OCI-LY3 (cell line): ENCODE measurements at regions not wholly inside any gene's neighbourhood (a gene's known extent, or its start where the extent isn't known, plus 50 kb on each side); places are given as distances from the start of the nearest gene placed in this dataset.
"Not testable (repeated sequence)": the region's sequence is repeated elsewhere in the genome, so short reads cannot be mapped to it uniquely, and the experiment has no call there.

Experiments used
- H2AFZ ChIP-seq: fragments of 200-600, 300-600 bp; shearing (Covaris generic); 2 replicates; pipeline ENCODE4 v1.6.0; 2014; ENCODE audit warnings: antibody characterized with exemption, low read depth, low read length
- H3K27ac ChIP-seq: fragments of 200-600, 300-600 bp; sonication (generic); 2 replicates; pipeline ENCODE4 v1.5.1; 2014; ENCODE audit warnings: mild to moderate bottlenecking, low read length, moderate library complexity, mixed read lengths
- H3K27me3 ChIP-seq: fragments of 200-600, 300-600 bp; sonication (generic); 2 replicates; pipeline ENCODE4 v1.6.1; 2014; ENCODE audit warnings: low read depth, low read length, mixed read lengths
- H3K36me3 ChIP-seq: fragments of 200-600, 300-600 bp; sonication (generic); replicated peaks from 2 replicates; pipeline ENCODE3; 2014; ENCODE audit warnings: low read depth, low read length, mixed read lengths
- H3K4me1 ChIP-seq: fragments of 300-600, 200-600 bp; sonication (generic); 2 replicates; pipeline ENCODE4 v1.6.1; 2014; ENCODE audit warnings: low read length, mixed read lengths
- H3K4me2 ChIP-seq: fragments of 200-600, 300-600 bp; sonication (generic); 2 replicates; pipeline ENCODE4 v1.6.1; 2014; ENCODE audit warnings: low read length, mixed read lengths
- H3K4me3 ChIP-seq: fragments of 300-600, 200-600 bp; sonication (generic); 2 replicates; pipeline ENCODE4 v1.5.1; 2014; ENCODE audit warnings: antibody characterized with exemption, mild to moderate bottlenecking, low read length, moderate library complexity
- H3K79me2 ChIP-seq: fragments of 300-600, 200-600 bp; shearing (Covaris generic); 2 replicates; pipeline ENCODE4 v1.6.1; 2014; ENCODE audit warnings: mild to moderate bottlenecking, low read length, mixed read lengths
- H3K9ac ChIP-seq: fragments of 300-600, 200-600 bp; shearing (Covaris generic); 2 replicates; pipeline ENCODE4 v1.6.0; 2014; ENCODE audit warnings: mild to moderate bottlenecking, low read length, moderate library complexity
- H3K9me3 ChIP-seq: fragments of 200-600, 300-600 bp; shearing (Covaris generic); 2 replicates; pipeline ENCODE4 v1.6.1; 2014; ENCODE audit warnings: low read length, mixed read lengths; ENCODE audit not compliant: insufficient read depth
- H4K20me1 ChIP-seq: fragments of 200-600, 300-600 bp; sonication (generic); 2 replicates; pipeline ENCODE4 v1.6.1; 2016; ENCODE audit warnings: low read length, mixed read lengths; ENCODE audit not compliant: insufficient read depth
- EZH2phosphoT487 ChIP-seq: fragments of 200-600 bp; shearing (Covaris generic); IDR thresholded peaks from 2 replicates; pipeline ENCODE4 v1.6.1; 2018; ENCODE audit warnings: antibody characterized with exemption, mixed run types, low read depth
- TF ChIP-seq, protein P1 (sequence below): fragments of 200-600, 300-600 bp; sonication (generic); IDR thresholded peaks from 2 replicates; pipeline ENCODE4 v1.5.1; 2014; ENCODE audit warnings: antibody characterized with exemption, low read length, low read depth

DNA sequence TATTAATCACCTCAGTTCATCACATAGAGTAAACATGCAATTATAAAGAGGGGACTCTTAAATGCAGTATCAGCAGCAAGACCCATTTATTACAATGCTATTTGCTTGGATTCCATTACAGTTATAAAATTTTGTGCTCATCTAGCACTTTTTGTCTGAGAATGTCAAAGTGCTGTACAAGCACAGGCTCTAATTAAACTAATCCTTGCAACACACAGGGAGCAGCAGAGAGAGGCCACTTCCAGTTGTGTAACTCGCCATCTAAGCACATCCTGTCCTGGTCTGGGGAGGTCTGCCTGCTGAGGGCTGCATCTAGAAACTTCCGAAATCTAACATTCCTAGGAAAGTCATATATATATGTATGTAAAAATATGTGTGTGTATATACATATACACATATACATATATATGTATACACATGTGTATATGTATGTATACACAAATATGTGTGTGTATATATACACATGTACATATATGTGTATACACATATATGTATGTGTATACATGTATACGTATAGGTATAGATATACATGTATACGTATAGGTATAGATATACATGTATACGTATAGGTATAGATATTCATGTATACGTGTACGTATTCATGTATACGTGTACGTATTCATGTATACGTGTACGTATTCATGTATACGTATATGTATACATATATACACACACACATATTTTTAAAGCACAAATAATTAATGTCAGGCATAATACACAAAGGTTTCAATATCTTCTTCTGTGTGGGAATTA, 136.4 kb upstream of the JARID2 start:
- Histone ChIP-seq H3K9ac (no peak overlapping the region), H3K4me1 (no peaks in the 10 kb centered on the region), H3K27me3 (no peaks in the 10 kb centered on the region), H3K4me3 (no peak overlapping the region), H2AFZ (no peak overlapping the region), H3K9me3 (no peaks in the 10 kb centered on the region), H3K36me3 (no peaks in the 10 kb centered on the region), H3K4me2 (no peak overlapping the region), H3K79me2 (no peaks in the 10 kb centered on the region), H4K20me1 (no peaks in the 10 kb centered on the region), H3K27ac (no peak overlapping the region)
- TF ChIP-seq EZH2phosphoT487 = no peak
- TF ChIP-seq, protein P1, sequence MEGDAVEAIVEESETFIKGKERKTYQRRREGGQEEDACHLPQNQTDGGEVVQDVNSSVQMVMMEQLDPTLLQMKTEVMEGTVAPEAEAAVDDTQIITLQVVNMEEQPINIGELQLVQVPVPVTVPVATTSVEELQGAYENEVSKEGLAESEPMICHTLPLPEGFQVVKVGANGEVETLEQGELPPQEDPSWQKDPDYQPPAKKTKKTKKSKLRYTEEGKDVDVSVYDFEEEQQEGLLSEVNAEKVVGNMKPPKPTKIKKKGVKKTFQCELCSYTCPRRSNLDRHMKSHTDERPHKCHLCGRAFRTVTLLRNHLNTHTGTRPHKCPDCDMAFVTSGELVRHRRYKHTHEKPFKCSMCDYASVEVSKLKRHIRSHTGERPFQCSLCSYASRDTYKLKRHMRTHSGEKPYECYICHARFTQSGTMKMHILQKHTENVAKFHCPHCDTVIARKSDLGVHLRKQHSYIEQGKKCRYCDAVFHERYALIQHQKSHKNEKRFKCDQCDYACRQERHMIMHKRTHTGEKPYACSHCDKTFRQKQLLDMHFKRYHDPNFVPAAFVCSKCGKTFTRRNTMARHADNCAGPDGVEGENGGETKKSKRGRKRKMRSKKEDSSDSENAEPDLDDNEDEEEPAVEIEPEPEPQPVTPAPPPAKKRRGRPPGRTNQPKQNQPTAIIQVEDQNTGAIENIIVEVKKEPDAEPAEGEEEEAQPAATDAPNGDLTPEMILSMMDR = no peak

DNA sequence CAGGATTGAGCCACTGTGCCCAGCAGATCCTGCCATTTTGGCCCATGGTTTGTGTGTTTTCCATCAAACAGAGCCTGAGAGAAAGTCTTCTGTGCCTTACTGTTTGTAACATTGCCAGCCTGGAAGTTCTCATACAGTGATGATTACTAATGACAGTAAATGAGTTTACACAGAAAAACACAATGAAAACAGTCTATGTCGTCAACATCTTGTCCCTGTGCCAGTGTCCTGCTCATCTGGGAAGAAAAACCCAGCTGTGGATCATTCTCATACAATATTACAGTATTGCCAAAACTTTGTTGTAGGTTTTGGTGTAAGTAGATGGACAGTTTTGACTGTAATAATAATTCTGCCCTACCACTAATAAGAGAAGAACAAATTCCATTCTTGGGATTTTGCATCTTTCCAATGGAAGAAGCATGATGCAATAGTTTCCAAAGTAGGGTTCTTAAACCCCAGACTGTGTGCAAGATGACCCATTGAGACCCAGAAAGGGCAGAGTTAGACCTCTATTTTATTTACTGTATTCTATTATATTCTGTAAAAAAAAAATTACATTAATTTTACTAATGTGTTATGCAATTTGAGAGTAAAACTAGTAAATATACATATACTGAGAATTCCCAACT, 135.0 kb upstream of the JARID2 start:
- Histone ChIP-seq H3K4me2 (no peak overlapping the region), H2AFZ (no peak overlapping the region), H3K9me3 (no peaks in the 10 kb centered on the region), H3K27me3 (no peaks in the 10 kb centered on the region), H3K9ac (no peak overlapping the region), H4K20me1 (no peaks in the 10 kb centered on the region), H3K27ac (no peak overlapping the region), H3K79me2 (no peaks in the 10 kb centered on the region), H3K4me1 (no peaks in the 10 kb centered on the region), H3K36me3 (no peaks in the 10 kb centered on the region), H3K4me3 (no peak overlapping the region)
- TF ChIP-seq EZH2phosphoT487 = no peak
- TF ChIP-seq, protein P1 = no peak

DNA sequence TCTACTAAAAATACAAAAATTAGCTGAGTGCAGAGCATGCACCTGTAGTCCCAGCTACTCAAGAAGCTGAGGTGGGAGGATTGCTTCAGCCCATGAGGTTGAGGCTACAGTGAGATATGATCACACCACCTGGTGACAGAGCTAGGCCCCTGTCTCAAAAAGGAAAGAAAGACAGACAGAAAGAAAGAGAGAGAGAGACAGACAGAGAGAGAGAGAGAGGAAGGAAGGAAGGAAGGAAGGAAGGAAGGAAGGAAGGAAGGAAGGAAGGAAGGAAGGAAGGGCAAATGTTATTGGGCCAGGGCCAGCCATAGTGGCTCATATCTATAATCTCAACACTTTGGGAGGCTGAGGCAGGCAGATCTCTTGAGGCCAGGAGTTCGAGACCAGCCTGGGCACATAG, 134.3 kb upstream of the JARID2 start:
- H3K4me1 ChIP-seq, H3K9me3 ChIP-seq, H3K4me3 ChIP-seq, H4K20me1 ChIP-seq, H3K27me3 ChIP-seq, H3K79me2 ChIP-seq, H3K27ac ChIP-seq, H2AFZ ChIP-seq, H3K36me3 ChIP-seq, H3K4me2 ChIP-seq, H3K9ac ChIP-seq: not testable (repeated sequence)

DNA sequence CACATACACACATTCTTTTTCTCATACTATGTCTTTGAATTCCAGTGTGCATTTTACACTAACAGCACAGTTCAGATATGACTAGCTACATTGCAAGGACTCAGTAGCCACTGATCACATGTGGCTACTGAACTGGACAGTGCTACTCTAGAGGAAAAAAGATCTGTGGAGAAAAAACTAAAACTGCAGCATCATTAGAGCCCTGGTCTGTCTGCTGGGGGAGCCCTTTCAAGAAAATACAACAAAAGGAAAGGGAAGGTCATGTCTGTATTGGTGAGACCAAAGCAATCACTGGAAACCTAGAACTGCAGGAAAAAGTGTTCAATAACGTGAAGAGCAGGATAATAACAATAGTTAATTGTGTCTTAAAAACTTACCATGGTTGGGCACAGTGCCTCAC, 132.3 kb upstream of the JARID2 start:
- H3K9ac ChIP-seq = no peak overlapping the region
- H2AFZ ChIP-seq = no peak overlapping the region
- H3K4me1 ChIP-seq = no peaks in the 10 kb centered on the region
- H3K4me3 ChIP-seq = no peak overlapping the region
- no peaks in the 10 kb centered on the region for H3K27me3 ChIP-seq
- H4K20me1 ChIP-seq = no peaks in the 10 kb centered on the region
- H3K4me2 ChIP-seq = no peak overlapping the region
- no peaks in the 10 kb centered on the region for H3K9me3 ChIP-seq
- no peaks in the 10 kb centered on the region for H3K36me3 ChIP-seq
- H3K27ac ChIP-seq = no peak overlapping the region
- no peaks in the 10 kb centered on the region for H3K79me2 ChIP-seq
- no peak for TF ChIP-seq EZH2phosphoT487
- TF ChIP-seq, protein P1 = peak; percentile 14; the same call in 1 of the 2 replicates
